ENCODE measurements at regions not wholly inside any gene's neighbourhood (a gene's known extent, or its start where the extent isn't known, plus 50 kb on each side); places are given as distances from the start of the nearest gene placed in this dataset.

DNA sequence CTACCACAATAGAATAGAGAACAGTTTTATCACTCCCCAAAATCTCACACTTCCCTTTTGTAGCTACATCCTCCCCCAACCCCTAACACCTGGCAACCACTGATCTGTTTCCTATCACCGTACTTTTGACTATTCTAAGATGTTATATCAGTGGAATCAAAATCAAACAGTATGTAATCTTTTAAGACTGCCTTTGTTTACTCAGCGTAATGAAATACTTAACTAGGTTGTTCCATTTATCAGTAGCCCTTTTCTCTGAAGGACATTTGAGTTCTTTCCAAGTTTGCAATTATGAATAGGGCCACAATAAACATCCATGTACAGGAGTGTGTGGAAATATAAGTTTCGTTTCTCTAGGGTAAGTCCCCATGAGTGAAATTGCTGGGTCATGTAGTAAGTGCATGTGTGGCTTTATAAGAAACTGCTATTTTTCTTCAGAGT lies 372.3 kb downstream of the SV2B start:
- no peak for DNase-seq

GRCh38 chr15:91473894-91474545 lies 374.0 kb downstream of the SV2B start:
- DNase-seq = no peak

DNA sequence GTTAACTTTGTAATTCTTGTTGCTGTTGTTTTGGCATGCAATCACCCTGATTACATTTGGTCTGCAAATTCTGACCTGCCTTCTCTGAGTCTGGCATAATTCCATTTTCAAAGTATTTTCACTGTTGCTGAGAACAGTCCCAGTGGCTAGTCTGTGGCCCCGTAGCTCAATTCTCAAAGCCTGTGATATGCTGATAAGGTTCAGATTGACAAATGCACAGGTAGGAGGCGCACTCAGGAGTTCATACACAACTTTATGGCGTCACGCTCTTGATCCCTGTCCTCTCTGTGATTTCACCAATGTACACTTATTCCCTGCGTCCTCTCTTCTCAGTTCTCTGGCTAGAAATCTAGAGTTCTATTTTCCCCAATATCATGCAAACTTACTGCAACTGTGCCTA lies 376.6 kb upstream of the SLCO3A1 start:
- no peak for DNase-seq

- no peak for DNase-seq
Measured at GRCh38 chr15:91478717-91479191, 374.8 kb upstream of the SLCO3A1 start.

DNA sequence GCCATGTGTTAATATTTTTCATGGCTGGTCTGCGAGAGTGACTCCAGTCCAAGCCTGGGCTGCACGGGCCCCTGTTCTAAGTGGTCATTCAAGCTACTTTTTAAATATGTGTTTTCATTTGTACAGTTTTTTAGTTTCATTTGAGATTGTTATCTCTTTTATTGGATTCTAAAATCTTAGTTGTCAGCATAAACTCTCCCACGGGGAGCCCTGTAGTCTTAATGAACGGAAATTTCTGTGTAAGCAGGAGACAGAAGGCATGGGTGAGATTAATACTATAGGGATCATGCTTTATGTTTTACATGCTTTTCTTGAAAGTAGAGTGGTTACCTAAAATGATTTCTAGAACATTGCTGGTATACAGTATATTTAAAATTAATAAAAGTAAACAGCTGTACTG lies 373.1 kb upstream of the SLCO3A1 start:
- DNase-seq = no peak

DNA sequence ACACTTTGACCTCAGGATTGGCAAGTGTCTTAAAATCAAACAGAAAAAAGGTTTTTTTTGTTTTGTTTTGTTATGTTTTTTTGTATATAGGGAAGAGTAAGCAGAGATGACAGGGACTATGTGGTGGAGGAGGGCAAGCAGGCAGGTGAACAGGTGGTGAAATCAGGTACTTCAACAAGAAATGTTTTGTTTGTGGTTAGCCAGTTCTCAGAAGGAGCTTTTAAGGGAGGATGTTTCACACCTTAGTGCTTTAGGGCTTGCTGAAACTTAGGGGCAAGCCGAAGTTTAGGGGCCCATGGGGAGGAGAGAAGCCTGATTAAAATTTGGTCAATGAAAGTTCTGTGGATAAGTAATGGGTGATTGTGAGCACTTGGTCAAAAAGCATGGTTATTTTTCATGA lies 370.7 kb upstream of the SLCO3A1 start:
- no peak for DNase-seq

- DNase-seq = no peak
Measured at GRCh38 chr15:91484141-91484540, 369.4 kb upstream of the SLCO3A1 start.

DNA sequence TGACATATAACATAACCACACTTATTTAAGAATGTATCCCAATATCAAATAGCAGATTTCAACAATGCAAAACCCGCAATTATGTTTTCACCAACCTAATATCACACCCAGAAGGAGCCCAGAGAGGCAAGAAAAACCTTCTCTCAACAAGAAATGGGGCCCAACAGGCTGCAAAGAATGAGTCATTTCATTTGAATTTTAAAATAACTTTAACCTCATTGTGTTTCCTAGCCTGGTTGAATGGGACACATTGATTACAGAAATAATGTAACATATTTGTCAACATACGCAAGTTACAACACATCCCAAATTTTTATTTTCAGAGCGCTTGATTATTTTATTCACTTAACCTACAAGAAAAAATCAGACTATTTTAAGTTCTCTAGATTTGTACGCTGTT lies 365.1 kb upstream of the SLCO3A1 start:
- DNase-seq = no peak

DNA sequence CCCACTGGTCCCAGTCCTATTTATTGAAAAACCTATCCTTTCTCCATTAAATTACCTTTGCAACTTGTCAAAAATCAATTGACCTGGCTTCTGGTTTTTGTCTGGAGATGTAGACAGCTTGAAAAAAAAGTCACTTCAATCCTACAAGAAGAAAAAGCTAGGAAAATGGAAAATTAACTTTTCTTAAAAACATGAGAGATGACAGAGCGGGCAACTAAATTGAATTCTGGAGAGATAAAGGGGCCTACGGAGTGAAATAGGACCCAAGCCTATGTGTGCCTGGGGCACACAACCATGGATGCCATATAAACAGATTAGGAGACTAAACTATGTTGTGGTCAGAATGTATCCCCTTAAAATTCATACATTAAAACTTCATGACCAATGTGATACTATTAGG lies 363.3 kb upstream of the SLCO3A1 start:
- DNase-seq = no peak

- DNase-seq = no peak
Measured at GRCh38 chr15:91491101-91491950, 362.2 kb upstream of the SLCO3A1 start.

GRCh38 chr15:91496754-91497691 lies 356.5 kb upstream of the SLCO3A1 start:
- no peak for DNase-seq

GRCh38 chr15:91498046-91498748 lies 355.3 kb upstream of the SLCO3A1 start:
- no peak for DNase-seq

DNA sequence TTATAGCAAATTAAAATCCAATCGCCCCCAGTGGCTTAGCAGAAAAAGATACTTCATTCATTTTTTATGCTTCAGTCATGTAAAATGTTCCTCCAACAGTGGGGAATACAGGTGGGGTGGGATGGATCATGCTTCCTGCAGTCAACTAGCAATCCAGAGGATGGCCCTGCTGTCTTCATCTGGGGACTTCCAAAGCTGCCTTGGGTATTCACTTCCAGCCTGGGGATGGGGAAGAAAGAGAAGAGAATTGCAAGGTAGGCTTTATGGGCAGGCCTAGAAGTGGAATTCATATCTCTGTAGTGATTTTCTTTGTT lies 354.8 kb upstream of the SLCO3A1 start:
- DNase-seq = no peak

DNA sequence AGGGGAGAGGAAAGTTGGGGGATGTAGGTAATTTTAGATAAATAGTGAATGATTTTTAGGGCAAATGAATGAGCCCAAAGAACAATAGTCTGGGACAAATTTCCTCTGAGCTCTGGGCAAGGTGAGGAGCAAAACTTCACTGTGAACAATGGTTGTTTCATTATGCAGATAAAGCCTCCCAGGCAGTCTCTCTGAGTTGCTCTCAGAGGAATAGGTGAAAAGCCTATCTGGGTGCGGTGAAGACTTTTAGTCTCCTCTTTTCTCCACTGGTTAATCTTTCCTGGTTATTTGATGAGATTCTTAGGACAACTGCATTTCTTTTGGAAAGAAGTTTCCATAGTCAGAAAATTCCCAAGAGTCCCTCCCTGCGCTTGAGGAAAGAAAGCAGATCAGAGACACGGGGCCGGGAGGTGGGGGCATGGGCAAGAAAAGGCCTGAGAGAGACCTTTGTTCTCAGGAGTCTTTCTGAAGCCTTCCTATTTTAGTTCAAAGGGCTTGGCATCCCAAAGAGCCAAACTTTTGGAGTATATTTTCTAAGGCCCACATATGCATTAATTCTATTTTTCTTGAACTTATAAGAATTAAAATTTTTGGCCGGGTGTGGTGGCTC lies 353.6 kb upstream of the SLCO3A1 start:
- DNase-seq = no peak

DNA sequence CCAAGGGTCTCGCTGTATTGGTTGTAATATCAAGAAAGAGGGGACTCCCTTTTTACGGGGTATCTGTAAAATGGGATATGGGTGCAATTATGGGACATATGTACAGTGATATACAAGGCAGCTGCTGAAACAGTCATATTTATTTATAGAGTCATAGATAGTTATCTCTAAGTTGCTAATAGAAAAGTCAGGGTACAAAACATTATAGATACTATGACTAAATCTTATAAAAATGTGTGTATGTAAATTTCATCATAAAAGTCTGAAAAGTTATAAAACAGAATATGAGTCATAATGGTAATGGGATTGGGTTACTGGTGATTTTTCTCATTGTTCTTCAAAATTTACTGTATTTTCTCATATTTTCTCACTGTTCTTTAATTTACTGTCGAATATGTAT lies 344.9 kb upstream of the SLCO3A1 start:
- DNase-seq = no peak

- no peak for DNase-seq
Measured at GRCh38 chr15:91514147-91514546, 339.4 kb upstream of the SLCO3A1 start.

- DNase-seq = peak; percentile 17
Measured at GRCh38 chr15:91515188-91515754, 338.2 kb upstream of the SLCO3A1 start.

DNA sequence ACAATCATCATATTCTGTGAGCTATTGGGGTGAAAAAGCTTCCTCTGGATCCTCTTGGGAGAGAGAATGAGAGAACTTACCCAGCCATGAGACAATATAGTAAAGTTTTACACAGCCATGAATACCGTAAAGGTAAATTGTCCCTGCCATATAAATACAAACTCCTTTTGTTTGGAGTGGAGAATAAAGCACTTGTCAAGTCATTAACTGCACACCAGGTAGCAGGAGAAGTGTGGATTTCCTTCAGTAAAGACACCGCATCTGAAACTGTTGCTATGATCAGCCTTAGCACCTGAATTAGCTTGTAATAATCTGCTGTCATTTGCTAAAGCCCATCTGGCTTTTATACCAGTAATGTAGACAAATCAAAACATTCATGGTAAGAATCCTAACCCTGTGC lies 336.6 kb upstream of the SLCO3A1 start:
- DNase-seq = no peak

- DNase-seq = no peak
Measured at GRCh38 chr15:91517491-91518200, 335.9 kb upstream of the SLCO3A1 start.

DNA sequence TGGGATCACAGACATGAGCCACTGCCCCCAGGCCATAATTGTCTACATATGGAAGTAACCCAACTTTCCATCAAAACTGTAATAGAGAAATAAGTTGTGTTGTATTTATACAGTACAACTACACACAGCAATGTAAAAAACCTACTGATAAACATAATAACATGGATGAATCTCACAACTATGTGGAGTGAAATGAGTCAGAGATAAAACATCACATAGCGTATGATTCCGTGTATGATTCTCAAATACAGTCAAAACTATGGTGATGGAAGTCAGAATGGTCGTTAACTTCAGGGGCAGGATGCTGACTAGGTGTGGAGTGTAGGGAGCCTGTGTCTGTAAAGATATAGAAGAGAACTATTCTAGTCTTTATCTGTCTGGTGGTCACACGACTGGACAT lies 332.7 kb upstream of the SLCO3A1 start:
- no peak for DNase-seq
